GM18508 (cell line): ENCODE measurements at regions not wholly inside any gene's neighbourhood (a gene's known extent, or its start where the extent isn't known, plus 50 kb on each side); places are given as distances from the start of the nearest gene placed in this dataset.

Experiments
- ATAC-seq: cut with Tn5 transposase; IDR thresholded peaks from one replicate; pipeline ENCODE4 v1.9.1; 2021; ENCODE audit warnings: moderate number of reproducible peaks; ENCODE audit not compliant: insufficient read depth, unreplicated experiment

GRCh38 chr3:177929310-177929709, 606.9 kb upstream of the KCNMB2 start:
- no peak for ATAC-seq

- no peak for ATAC-seq
These were observed 605.5 kb upstream of the KCNMB2 start for GRCh38 chr3:177930771-177931170.

- ATAC-seq, result no peak
These were observed 604.9 kb upstream of the KCNMB2 start for GRCh38 chr3:177931346-177931745.

GRCh38 chr3:177932346-177932745, 603.9 kb upstream of the KCNMB2 start:
- no peak for ATAC-seq

GRCh38 chr3:177932750-177933660, 603.2 kb upstream of the KCNMB2 start:
- no peak for ATAC-seq

GRCh38 chr3:177934001-177934891, 602.0 kb upstream of the KCNMB2 start:
- ATAC-seq, result no peak

GRCh38 chr3:177935047-177935446, 601.2 kb upstream of the KCNMB2 start:
- no peak for ATAC-seq

GRCh38 chr3:177936721-177937120, 599.5 kb upstream of the KCNMB2 start:
- ATAC-seq, result no peak

GRCh38 chr3:177942911-177943310, 593.3 kb upstream of the KCNMB2 start:
- no peak for ATAC-seq

GRCh38 chr3:177944228-177944661, 592.0 kb upstream of the KCNMB2 start:
- no peak for ATAC-seq

GRCh38 chr3:177946048-177946447, 590.2 kb upstream of the KCNMB2 start:
- ATAC-seq, result no peak

- no peak for ATAC-seq
These were observed 589.7 kb upstream of the KCNMB2 start for GRCh38 chr3:177946497-177946896.

- ATAC-seq, result no peak
These were observed 589.3 kb upstream of the KCNMB2 start for GRCh38 chr3:177946936-177947335.

GRCh38 chr3:177947901-177948300, 588.3 kb upstream of the KCNMB2 start:
- ATAC-seq, result no peak

GRCh38 chr3:177948716-177949425, 587.4 kb upstream of the KCNMB2 start:
- ATAC-seq, result no peak

GRCh38 chr3:177959188-177959587, 577.0 kb upstream of the KCNMB2 start:
- ATAC-seq, result no peak

- no peak for ATAC-seq
These were observed 576.2 kb upstream of the KCNMB2 start for GRCh38 chr3:177960014-177960413.

GRCh38 chr3:177960722-177961121, 575.5 kb upstream of the KCNMB2 start:
- ATAC-seq, result no peak

GRCh38 chr3:177961784-177962183, 574.5 kb upstream of the KCNMB2 start:
- no peak for ATAC-seq

- no peak for ATAC-seq
These were observed 569.7 kb upstream of the KCNMB2 start for GRCh38 chr3:177966493-177966892.
